Activated CD8-positive, alpha-beta T cell treated with anti-CD3 and anti-CD28 coated beads for 36 hours (primary cell): ENCODE measurements at regions not wholly inside any gene's neighbourhood (a gene's known extent, or its start where the extent isn't known, plus 50 kb on each side); places are given as distances from the start of the nearest gene placed in this dataset.

Experiments used
- ATAC-seq: fragments of 200-7000 bp; cut with Tn5 transposase; one replicate; pipeline ENCODE4 v1.10.0; 2021; ENCODE audit warnings: mild to moderate bottlenecking, moderate library complexity
- CTCF ChIA-PET: fragments of 350-600 bp; sonication (Branson Sonifier 250); formaldehyde crosslinking; loops from one replicate; lab custom pipeline; 2021; ENCODE audit warnings: antibody characterized with exemption; lab: Charles Lee
- POLR2A ChIA-PET: fragments of 350-600 bp; sonication (Branson Sonifier 250); formaldehyde crosslinking; loops from one replicate; lab custom pipeline; 2021; ENCODE audit warnings: antibody characterized with exemption; lab: Charles Lee
- DNase-seq: peaks from one replicate; pipeline ENCODE4 v3.0.0-alpha.2; 2020
- H3K27ac Mint-ChIP-seq: one replicate; pipeline ENCODE4 v1.8.0; 2021; ENCODE audit warnings: mild to moderate bottlenecking, mixed read lengths
- H3K27me3 Mint-ChIP-seq: one replicate; pipeline ENCODE4 v1.8.0; 2021; ENCODE audit warnings: mixed read lengths
- H3K36me3 Mint-ChIP-seq: one replicate; pipeline ENCODE4 v1.8.0; 2021; ENCODE audit warnings: low read depth, mixed read lengths
- H3K4me1 Mint-ChIP-seq: one replicate; pipeline ENCODE4 v1.8.0; 2021; ENCODE audit warnings: low read depth, mixed read lengths
- H3K4me3 Mint-ChIP-seq: one replicate; pipeline ENCODE4 v1.8.0; 2021; ENCODE audit warnings: mild to moderate bottlenecking, moderate library complexity, mixed read lengths
- H3K9me3 Mint-ChIP-seq: one replicate; pipeline ENCODE4 v1.8.0; 2021; ENCODE audit warnings: mixed read lengths
- CTCF ChIP-seq: fragments of 200-600 bp; IDR thresholded peaks from one replicate; pipeline ENCODE4 v1.8.0; 2022; ENCODE audit warnings: antibody characterized with exemption, mild to moderate bottlenecking
- intact Hi-C: fragments of 100-400 bp; cut with micrococcal nuclease; formaldehyde crosslinking; loops from one replicate; pipeline ENCODE4 v1.10.0; 2022

GRCh38 chr13:80666782-80667552 lies 326.0 kb upstream of the SPRY2 start:
- intact Hi-C loops = no loop called here
- CTCF ChIA-PET = no interaction called here
- H3K4me3 Mint-ChIP-seq = no peak overlapping the region
- POLR2A ChIA-PET = no interaction called here
- no peak for TF ChIP-seq CTCF
- H3K27ac Mint-ChIP-seq = no peak overlapping the region
- H3K9me3 Mint-ChIP-seq = peaks cover 2% of the 10 kb centered on the region
- DNase-seq (no peak), ATAC-seq (no peak)
- H3K4me1 Mint-ChIP-seq = no peaks in the 10 kb centered on the region
- no peaks in the 10 kb centered on the region for H3K36me3 Mint-ChIP-seq
- H3K27me3 Mint-ChIP-seq = no peaks in the 10 kb centered on the region

GRCh38 chr13:80665792-80666333 lies 324.9 kb upstream of the SPRY2 start:
- DNase-seq = no peak
- no peak for ATAC-seq
- H3K27ac Mint-ChIP-seq = no peak overlapping the region
- H3K27me3 Mint-ChIP-seq = no peaks in the 10 kb centered on the region
- CTCF ChIA-PET = no interaction called here
- no peak for TF ChIP-seq CTCF
- intact Hi-C loops = no loop called here
- POLR2A ChIA-PET = no interaction called here
- no peaks in the 10 kb centered on the region for H3K9me3 Mint-ChIP-seq
- no peaks in the 10 kb centered on the region for H3K4me1 Mint-ChIP-seq
- H3K36me3 Mint-ChIP-seq = no peaks in the 10 kb centered on the region
- no peak overlapping the region for H3K4me3 Mint-ChIP-seq

GRCh38 chr13:80664950-80665349 lies 324.0 kb upstream of the SPRY2 start:
- POLR2A ChIA-PET = no interaction called here
- intact Hi-C loops = no loop called here
- no peak for TF ChIP-seq CTCF

GRCh38 chr13:80663788-80664187 lies 322.9 kb upstream of the SPRY2 start:
- ChIA-PET POLR2A (no interaction called here), CTCF (no interaction called here)
- DNase-seq = no peak
- Mint-ChIP-seq H3K4me3 (no peak overlapping the region), H3K4me1 (no peaks in the 10 kb centered on the region), H3K36me3 (no peaks in the 10 kb centered on the region), H3K9me3 (no peaks in the 10 kb centered on the region), H3K27ac (no peak overlapping the region), H3K27me3 (no peaks in the 10 kb centered on the region)
- intact Hi-C loops = no loop called here
- ATAC-seq = no peak
- TF ChIP-seq CTCF = no peak

More at GRCh38 chr13:80664950-80665349, 324.0 kb upstream of the SPRY2 start:
- H3K4me1 Mint-ChIP-seq = no peaks in the 10 kb centered on the region
- H3K27me3 Mint-ChIP-seq = no peaks in the 10 kb centered on the region
- DNase-seq = no peak
- no peaks in the 10 kb centered on the region for H3K9me3 Mint-ChIP-seq
- H3K4me3 Mint-ChIP-seq = no peak overlapping the region
- H3K36me3 Mint-ChIP-seq = no peaks in the 10 kb centered on the region
- CTCF ChIA-PET = no interaction called here
- ATAC-seq = no peak
- H3K27ac Mint-ChIP-seq = no peak overlapping the region

- H3K27me3 Mint-ChIP-seq = peaks cover under 1% of the 10 kb centered on the region
- no peak overlapping the region for H3K4me3 Mint-ChIP-seq
- H3K9me3 Mint-ChIP-seq = no peaks in the 10 kb centered on the region
- intact Hi-C loops = no loop called here
- CTCF ChIA-PET = no interaction called here
- H3K36me3 Mint-ChIP-seq = no peaks in the 10 kb centered on the region
- no peaks in the 10 kb centered on the region for H3K4me1 Mint-ChIP-seq
- DNase-seq (no peak), ATAC-seq (no peak)
- POLR2A ChIA-PET = no interaction called here
- no peak for TF ChIP-seq CTCF
- no peak overlapping the region for H3K27ac Mint-ChIP-seq
Measured at GRCh38 chr13:80658705-80659104, 317.8 kb upstream of the SPRY2 start.
